PC-9 (cell line): ENCODE measurements at regions not wholly inside any gene's neighbourhood (a gene's known extent, or its start where the extent isn't known, plus 50 kb on each side); places are given as distances from the start of the nearest gene placed in this dataset.

ENCODE experiments used
- BruUV-seq: library from RNA; stranded (reverse); fragments of 400-500 nt; replicated peaks from 2 replicates; lab custom pipeline; 2021; lab: Mats Ljungman, UMichigan
- CTCF ChIA-PET: fragments of 300-600 bp; sonication (Branson Sonifier 250); formaldehyde crosslinking; loops from one replicate; lab custom pipeline; 2022; ENCODE audit warnings: antibody characterized with exemption; lab: Charles Lee
- POLR2A ChIA-PET: fragments of 300-600 bp; sonication (Branson Sonifier 250); formaldehyde crosslinking; loops from one replicate; lab custom pipeline; 2022; ENCODE audit warnings: antibody characterized with exemption; ENCODE audit not compliant: unreplicated experiment; lab: Charles Lee
- DNase-seq, 2 experiments: peaks; one replicate each; pipeline versions ENCODE4 v3.0.0 to v3.0.0-alpha.2; 2015 to 2022; ENCODE audit warnings: mixed read lengths in 1 of 2
- H2AFZ ChIP-seq: fragments of 200-600 bp; sonication (generic); 2 replicates; pipeline ENCODE4 v1.8.1; 2017; ENCODE audit warnings: antibody characterized with exemption
- H3F3A ChIP-seq: fragments of 200-600 bp; sonication (generic); 2 replicates; pipeline ENCODE4 v1.8.1; 2017; ENCODE audit warnings: antibody characterized with exemption, mild to moderate bottlenecking, low read depth; ENCODE audit not compliant: insufficient read depth
- H3K27ac ChIP-seq: fragments of 200-600 bp; sonication (generic); 2 replicates; pipeline ENCODE4 v1.6.1; 2016; ENCODE audit warnings: mixed run types
- H3K27me3 ChIP-seq: fragments of 200-600 bp; sonication (generic); 2 replicates; pipeline ENCODE4 v1.6.1; 2016; ENCODE audit warnings: low read depth, mixed run types; ENCODE audit not compliant: insufficient read depth
- H3K36me3 ChIP-seq: fragments of 200-600 bp; sonication (generic); 2 replicates; pipeline ENCODE4 v1.6.1; 2016; ENCODE audit warnings: low read depth, mixed run types
- H3K4me1 ChIP-seq: fragments of 200-600 bp; sonication (generic); replicated peaks from 2 replicates; pipeline ENCODE4 v1.6.1; 2016; ENCODE audit warnings: mixed run types; ENCODE audit not compliant: insufficient read depth
- H3K4me2 ChIP-seq: fragments of 200-600 bp; sonication (generic); 2 replicates; pipeline ENCODE4 v1.6.1; 2017; ENCODE audit warnings: mixed run types
- H3K4me3 ChIP-seq: fragments of 200-600 bp; sonication (generic); 2 replicates; pipeline ENCODE4 v1.6.1; 2016; ENCODE audit warnings: mixed run types
- H3K79me2 ChIP-seq: fragments of 200-600 bp; sonication (generic); 2 replicates; pipeline ENCODE4 v1.6.1; 2017; ENCODE audit warnings: low read depth, mixed run types
- H3K9me2 ChIP-seq: fragments of 200-600 bp; sonication (generic); 2 replicates; pipeline ENCODE4 v1.8.1; 2017; ENCODE audit warnings: mild to moderate bottlenecking; ENCODE audit not compliant: insufficient read depth
- H3K9me3 ChIP-seq: fragments of 200-600 bp; sonication (generic); 2 replicates; pipeline ENCODE4 v1.8.1; 2016; ENCODE audit warnings: low read depth; ENCODE audit not compliant: insufficient read depth
- H4K20me1 ChIP-seq: fragments of 200-600 bp; sonication (generic); 2 replicates; pipeline ENCODE4 v1.8.1; 2017; ENCODE audit not compliant: insufficient read depth
- CTCF ChIP-seq: fragments of 200-600 bp; sonication (generic); conservative IDR thresholded peaks from 2 replicates; pipeline ENCODE4 v1.6.1; 2017; ENCODE audit warnings: mixed run types, antibody characterized with exemption, mild to moderate bottlenecking, moderate library complexity
- EZH2 ChIP-seq: fragments of 200-600 bp; sonication (generic); IDR thresholded peaks from 2 replicates; pipeline ENCODE4 v1.8.0; 2017; ENCODE audit warnings: antibody characterized with exemption, low read depth
- intact Hi-C: fragments of 100-400 bp; cut with micrococcal nuclease; formaldehyde crosslinking; loops from one replicate; pipeline ENCODE4 v1.10.0; 2022; ENCODE audit not compliant: unreplicated experiment

- Histone ChIP-seq H3K4me2 (no peak overlapping the region), H3K4me3 (no peak overlapping the region), H2AFZ (no peak overlapping the region), H3K27ac (no peak overlapping the region), H3K36me3 (no peaks in the 10 kb centered on the region), H3K9me2 (no peaks in the 10 kb centered on the region), H3K4me1 (no peaks in the 10 kb centered on the region), H3K27me3 (no peaks in the 10 kb centered on the region), H4K20me1 (no peaks in the 10 kb centered on the region), H3K9me3 (no peaks in the 10 kb centered on the region), H3F3A (no peaks in the 10 kb centered on the region), H3K79me2 (no peaks in the 10 kb centered on the region)
- intact Hi-C loops = loop anchor here (10.0 kb wide), 2 partner anchors 469 to 531 kb away; no protein-coding TSS in a partner anchor
- no TSS peak for BruUV-seq
- no peak for DNase-seq
- TF ChIP-seq CTCF = no peak
- TF ChIP-seq EZH2 = no peak
- CTCF ChIA-PET = no interaction called here
- POLR2A ChIA-PET = no interaction called here
Observed at GRCh38 chr5:89733772-89734171, 675.8 kb downstream of the CETN3 start.

GRCh38 chr5:89729623-89730301 lies 679.8 kb downstream of the CETN3 start:
- Histone ChIP-seq H3K36me3 (no peaks in the 10 kb centered on the region), H3K27ac (no peak overlapping the region), H3F3A (no peaks in the 10 kb centered on the region), H4K20me1 (no peaks in the 10 kb centered on the region), H3K4me1 (no peaks in the 10 kb centered on the region), H2AFZ (no peak overlapping the region), H3K9me3 (no peaks in the 10 kb centered on the region), H3K79me2 (no peaks in the 10 kb centered on the region), H3K27me3 (no peaks in the 10 kb centered on the region), H3K4me2 (no peak overlapping the region), H3K4me3 (no peak overlapping the region), H3K9me2 (no peaks in the 10 kb centered on the region)
- DNase-seq = peak; percentile 9 to 34
- CTCF ChIA-PET = interaction anchor here (0.5 to 0.7 kb wide), 3 partner anchors 323 to 995 kb away, joined by 3 to 4 read pairs (median 4); no protein-coding TSS in a partner anchor
- intact Hi-C loops = loop anchor here (1.0 to 10.0 kb wide), 3 partner anchors 465 to 1000 kb away; no protein-coding TSS in a partner anchor
- POLR2A ChIA-PET = no interaction called here
- TF ChIP-seq CTCF (peak; percentile 41; the same call in 1 of the 2 replicates), EZH2 (no peak)
- no TSS peak for BruUV-seq

DNA sequence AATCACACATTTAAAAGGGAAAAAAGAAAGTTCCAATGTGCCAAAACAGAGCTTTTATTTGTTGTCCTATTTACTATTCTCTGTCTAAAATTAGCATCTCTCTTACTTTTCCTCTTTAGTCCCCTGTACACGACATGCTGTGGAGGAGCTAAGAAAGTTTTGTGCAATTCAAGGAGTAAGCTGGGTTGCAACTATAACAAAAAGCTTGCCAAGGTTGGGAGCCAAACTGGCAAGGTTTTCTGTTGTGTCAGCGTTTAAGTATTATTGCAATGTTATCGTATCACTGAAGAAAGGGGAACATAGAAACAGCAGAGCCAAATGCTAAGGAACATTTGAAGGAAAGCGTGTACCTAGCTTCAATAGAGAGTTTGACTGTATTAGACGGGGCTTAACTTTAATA lies 680.8 kb downstream of the CETN3 start:
- CTCF ChIA-PET = no interaction called here

More for the DNA sequence above, 680.8 kb downstream of the CETN3 start:
- POLR2A ChIA-PET = no interaction called here
- Histone ChIP-seq H3K9me3 (no peaks in the 10 kb centered on the region), H3K36me3 (no peaks in the 10 kb centered on the region), H3K27ac (no peak overlapping the region), H3K4me3 (no peak overlapping the region), H3K4me2 (no peak overlapping the region), H3K4me1 (no peaks in the 10 kb centered on the region), H3K79me2 (no peaks in the 10 kb centered on the region), H3K9me2 (no peaks in the 10 kb centered on the region), H3F3A (no peaks in the 10 kb centered on the region), H4K20me1 (no peaks in the 10 kb centered on the region), H2AFZ (no peak overlapping the region), H3K27me3 (no peaks in the 10 kb centered on the region)
- DNase-seq = no peak
- intact Hi-C loops = no loop called here
- no TSS peak for BruUV-seq
- no peak for TF ChIP-seq EZH2
